ENCODE measurements at regions not wholly inside any gene's neighbourhood (a gene's known extent, or its start where the extent isn't known, plus 50 kb on each side); places are given as distances from the start of the nearest gene placed in this dataset.

- TF ChIP-seq CTCF (IDR thresholded peaks at IDR 0.05; ENCODE audit: extremely low read depth, missing control alignments): no peak
- no peak for DNase-seq (ENCODE audit: low spot score)
These were observed 222.3 kb downstream of the ETS1 start for GRCh38 chr11:128365044-128365443.

GRCh38 chr11:128361451-128362020 lies 225.8 kb downstream of the ETS1 start:
- no peak for TF ChIP-seq CTCF (IDR thresholded peaks at IDR 0.05; ENCODE audit: extremely low read depth, missing control alignments)
- no peak for DNase-seq (ENCODE audit: low spot score)

- no peak for TF ChIP-seq CTCF (IDR thresholded peaks at IDR 0.05; ENCODE audit: extremely low read depth, missing control alignments)
- DNase-seq (ENCODE audit: low spot score): no peak
These were observed 227.8 kb downstream of the ETS1 start for GRCh38 chr11:128359515-128359914.

- no peak for TF ChIP-seq CTCF (IDR thresholded peaks at IDR 0.05; ENCODE audit: extremely low read depth, missing control alignments)
These were observed 230.3 kb downstream of the ETS1 start for GRCh38 chr11:128357073-128357472.

GRCh38 chr11:128355558-128355957 lies 231.8 kb downstream of the ETS1 start:
- no peak for DNase-seq (ENCODE audit: low spot score)
- no peak for TF ChIP-seq CTCF (IDR thresholded peaks at IDR 0.05; ENCODE audit: extremely low read depth, missing control alignments)

More at GRCh38 chr11:128357073-128357472, 230.3 kb downstream of the ETS1 start:
- DNase-seq (ENCODE audit: low spot score): no peak

- no peak for TF ChIP-seq CTCF (IDR thresholded peaks at IDR 0.05; ENCODE audit: extremely low read depth, missing control alignments)
- no peak for DNase-seq (ENCODE audit: low spot score)
These were observed 232.9 kb downstream of the ETS1 start for GRCh38 chr11:128354476-128354875.

- no peak for TF ChIP-seq CTCF (IDR thresholded peaks at IDR 0.05; ENCODE audit: extremely low read depth, missing control alignments)
These were observed 236.2 kb downstream of the ETS1 start for GRCh38 chr11:128351168-128351567.

More at GRCh38 chr11:128351168-128351567, 236.2 kb downstream of the ETS1 start:
- DNase-seq (ENCODE audit: low spot score): no peak

Measured in GM20000 (cell line).